NCI-H69 (cell line): ENCODE measurements at regions not wholly inside any gene's neighbourhood (a gene's known extent, or its start where the extent isn't known, plus 50 kb on each side); places are given as distances from the start of the nearest gene placed in this dataset.
"Not testable (repeated sequence)": the region's sequence is repeated elsewhere in the genome, so short reads cannot be mapped to it uniquely, and the experiment has no call there.

Source experiments
- DNase-seq: peaks from one replicate; lab custom pipeline; 2025; lab: John Stamatoyannopoulos, UW

DNA sequence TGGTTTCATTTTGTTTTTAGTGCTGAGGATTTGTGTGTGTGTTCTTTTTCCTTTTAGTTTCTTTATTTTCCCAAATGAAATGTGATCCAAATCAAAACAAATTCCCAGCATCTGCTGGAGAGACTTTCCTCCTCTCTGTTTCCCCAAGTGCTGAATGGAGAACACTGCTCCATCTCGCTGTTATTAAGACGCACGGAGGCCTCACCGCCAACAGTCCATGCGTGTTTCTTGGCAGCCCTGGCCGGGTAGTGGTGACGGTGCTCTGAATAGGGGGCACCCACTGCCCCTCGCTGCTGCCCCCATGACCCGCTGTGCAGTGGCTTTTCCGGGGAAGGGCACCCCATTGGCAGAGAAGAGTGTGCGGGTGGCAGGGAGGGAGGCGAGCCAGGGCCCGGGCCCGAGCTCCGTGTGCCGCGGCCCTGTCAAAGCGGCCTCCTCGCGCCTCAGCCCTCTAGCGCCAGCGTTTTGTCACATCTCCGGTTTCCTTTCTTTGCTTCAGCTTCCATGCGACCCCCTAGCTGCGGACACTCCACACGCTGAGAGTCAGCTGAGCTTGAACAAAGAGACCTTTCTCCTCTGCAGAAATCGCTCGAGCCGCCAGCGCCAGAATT, 473.7 kb upstream of the SALL3 start:
- DNase-seq, result no peak

GRCh38 chr18:78507217-78507616, 472.4 kb upstream of the SALL3 start:
- no peak for DNase-seq

DNA sequence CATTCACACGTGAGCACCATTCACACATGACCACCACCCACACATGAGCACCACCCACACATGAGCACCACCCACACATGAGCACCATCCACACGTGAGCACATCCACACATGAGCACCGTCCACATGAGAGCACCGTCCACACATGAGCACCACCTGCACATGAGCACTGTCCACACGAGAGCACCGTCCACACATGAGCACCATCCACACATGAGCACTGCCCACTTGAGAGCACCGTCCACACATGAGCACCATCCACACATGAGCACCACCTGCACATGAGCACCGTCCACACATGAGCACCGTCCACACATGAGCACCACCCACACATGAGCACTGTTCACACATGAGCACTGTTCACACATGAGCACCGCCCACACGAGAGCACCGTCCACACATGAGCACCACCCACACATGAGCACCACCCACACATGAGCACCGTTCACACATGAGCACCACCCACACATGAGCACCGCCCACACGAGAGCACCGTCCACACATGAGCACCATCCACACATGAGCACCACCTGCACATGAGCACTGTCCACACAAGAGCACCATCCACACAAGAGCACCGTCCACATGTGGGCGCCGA, 471.3 kb upstream of the SALL3 start:
- DNase-seq, result not testable (repeated sequence)

GRCh38 chr18:78510091-78510490, 469.5 kb upstream of the SALL3 start:
- no peak for DNase-seq

- no peak for DNase-seq
Observed at GRCh38 chr18:78510636-78511035, 469.0 kb upstream of the SALL3 start.

DNA sequence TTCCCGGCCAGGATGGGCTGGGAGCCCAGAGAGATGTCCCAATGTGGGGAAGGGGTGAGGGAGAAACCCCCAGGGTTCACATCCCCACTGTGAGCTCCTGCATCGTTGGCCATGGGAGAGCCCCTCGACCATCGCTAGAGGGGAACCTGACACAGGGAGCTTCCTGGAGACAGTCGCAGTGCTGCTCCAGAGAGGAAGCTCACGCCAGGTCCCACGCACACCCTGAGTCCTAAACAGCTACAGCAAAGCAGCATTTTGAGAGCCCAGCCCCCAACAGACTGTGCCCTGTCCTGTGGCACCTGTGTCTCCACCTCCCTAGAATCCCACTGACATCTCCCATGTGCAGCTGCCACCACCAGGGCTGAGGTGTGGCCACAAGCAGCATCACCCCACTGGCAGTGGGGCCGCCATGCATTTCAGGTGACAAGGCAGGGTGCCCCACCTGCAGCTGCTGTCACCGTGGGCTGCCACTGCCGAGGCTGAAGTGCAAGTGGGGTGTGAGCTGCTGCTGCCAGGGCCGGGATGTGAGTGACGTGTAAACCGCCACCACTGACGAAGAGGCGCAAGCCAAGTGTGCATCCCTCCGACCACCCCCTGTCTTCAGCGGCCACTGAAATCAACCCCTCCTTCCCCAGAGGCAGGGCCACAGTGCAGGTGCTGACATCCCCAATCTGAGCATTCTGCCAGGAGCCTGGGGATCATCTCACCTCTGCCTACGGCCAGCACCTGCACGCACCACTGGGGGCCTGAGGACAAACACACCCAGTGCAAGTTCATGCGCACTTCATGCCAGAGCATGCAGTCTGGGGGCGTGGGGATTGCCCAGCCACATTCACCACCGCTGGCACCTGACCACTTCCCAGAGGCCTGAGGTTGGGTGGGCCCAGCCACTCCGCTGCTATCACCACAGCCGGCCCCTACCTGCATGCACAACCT, 467.7 kb upstream of the SALL3 start:
- DNase-seq, result no peak

GRCh38 chr18:78514910-78515670, 464.5 kb upstream of the SALL3 start:
- DNase-seq, result no peak

GRCh38 chr18:78517328-78517727, 462.3 kb upstream of the SALL3 start:
- no peak for DNase-seq

DNA sequence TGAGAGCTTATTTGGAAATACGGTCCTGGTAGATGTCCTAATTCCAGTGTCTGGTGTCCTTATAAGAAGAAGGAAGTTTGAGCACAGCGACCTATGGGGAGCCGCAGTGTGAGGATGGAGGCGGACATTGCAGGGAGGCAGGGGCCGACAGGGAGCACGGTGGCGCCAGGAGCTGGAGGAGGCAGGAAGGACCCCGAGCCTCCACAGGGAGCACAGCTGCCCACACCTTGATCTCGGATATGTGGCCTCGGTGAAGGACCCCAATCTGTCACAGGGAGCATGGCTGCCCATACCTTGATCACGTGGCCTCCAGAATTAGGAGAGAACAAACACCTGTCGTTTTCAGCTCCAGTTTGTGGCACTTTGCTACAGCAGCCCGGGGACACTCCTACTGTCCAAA, 461.6 kb upstream of the SALL3 start:
- DNase-seq, result no peak

- no peak for DNase-seq
Observed at GRCh38 chr18:78518805-78519204, 460.8 kb upstream of the SALL3 start.

DNA sequence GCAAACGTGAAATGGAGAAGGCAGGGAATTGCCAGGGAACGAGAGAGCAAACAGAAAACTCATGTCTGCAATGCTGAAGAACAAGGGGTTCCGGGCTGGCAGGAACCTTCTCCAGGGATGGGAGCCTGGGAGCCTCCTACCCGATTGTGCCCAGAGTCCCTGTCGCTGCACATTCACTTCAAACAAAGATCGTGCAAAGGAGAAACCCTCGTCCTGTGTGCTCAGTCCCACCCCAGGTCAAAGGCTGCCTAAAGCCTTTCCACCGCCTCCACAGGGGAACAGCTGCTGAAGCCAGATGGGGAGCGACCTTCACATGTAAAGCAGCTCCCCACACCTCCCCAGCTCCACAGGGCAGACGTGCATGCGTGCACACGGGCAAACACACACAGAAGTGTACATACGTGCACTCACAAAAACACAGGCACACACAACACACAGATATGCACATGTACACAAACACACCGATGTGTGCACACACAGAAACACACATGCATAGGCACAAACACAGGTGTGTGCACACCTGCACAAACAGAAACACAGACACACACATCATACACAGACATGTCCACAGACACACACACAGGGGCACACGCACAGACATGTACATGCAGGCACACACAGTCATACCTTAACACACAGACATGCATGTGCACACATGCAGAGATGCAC, 460.1 kb upstream of the SALL3 start:
- no peak for DNase-seq

DNA sequence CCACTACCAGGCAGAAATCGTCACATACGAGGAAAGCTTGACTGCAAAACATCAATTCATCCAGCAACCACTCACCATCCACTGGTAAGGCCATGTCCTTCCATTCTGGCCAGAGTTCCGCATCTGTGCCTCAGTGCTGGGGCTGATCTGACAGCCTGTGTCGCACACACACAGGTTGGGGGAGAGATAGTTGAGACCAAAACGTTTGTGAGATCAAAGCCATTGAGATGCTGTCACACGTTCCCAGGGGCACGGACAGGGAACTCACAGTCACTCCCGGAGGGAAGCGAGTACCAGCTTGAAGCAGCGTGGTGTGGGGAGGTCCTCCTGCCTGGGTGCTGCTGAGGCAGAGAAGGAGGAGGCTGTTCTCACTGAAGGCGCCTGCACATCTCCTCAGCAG, 458.5 kb upstream of the SALL3 start:
- DNase-seq, result no peak

DNA sequence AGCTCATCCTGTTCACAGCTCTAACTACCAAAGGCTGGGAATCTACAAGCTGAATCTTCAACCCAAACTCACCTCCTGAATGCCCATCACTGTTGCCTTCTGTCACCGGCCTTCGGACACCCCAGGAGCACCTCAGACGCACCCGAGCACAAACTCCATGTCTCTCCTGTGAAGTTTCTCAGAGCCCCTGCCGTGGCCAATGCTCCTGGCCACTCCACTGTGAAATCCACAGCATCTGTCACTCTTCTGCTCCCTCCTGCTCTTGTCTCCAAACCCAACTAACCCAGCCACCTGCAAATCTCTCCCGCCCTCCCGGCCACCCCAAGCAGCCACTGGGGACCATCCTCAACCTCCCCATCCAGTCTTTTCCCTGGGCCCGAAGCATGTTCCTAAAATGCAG, 457.9 kb upstream of the SALL3 start:
- no peak for DNase-seq

- no peak for DNase-seq
Observed at GRCh38 chr18:78522507-78522906, 457.1 kb upstream of the SALL3 start.

DNA sequence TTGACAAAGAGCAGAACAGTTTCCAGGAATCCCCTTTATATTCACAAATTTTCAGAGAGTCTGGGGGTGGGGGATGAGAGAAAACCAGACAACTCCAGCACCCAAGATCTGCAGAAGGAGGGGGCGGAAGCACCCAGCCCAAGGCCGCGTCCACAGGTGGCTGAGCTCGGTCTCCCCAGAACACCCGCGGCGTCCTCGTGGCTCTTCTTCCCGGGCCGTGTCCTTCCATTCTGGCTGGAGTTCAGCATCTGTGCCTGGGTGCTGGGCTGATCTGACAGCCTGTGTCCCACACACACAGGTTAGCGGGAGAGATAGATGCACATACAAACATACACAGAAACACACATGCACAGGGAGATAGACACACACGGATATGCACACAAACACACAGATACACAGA, 455.8 kb upstream of the SALL3 start:
- no peak for DNase-seq

GRCh38 chr18:78525366-78526111, 454.1 kb upstream of the SALL3 start:
- DNase-seq, result no peak

DNA sequence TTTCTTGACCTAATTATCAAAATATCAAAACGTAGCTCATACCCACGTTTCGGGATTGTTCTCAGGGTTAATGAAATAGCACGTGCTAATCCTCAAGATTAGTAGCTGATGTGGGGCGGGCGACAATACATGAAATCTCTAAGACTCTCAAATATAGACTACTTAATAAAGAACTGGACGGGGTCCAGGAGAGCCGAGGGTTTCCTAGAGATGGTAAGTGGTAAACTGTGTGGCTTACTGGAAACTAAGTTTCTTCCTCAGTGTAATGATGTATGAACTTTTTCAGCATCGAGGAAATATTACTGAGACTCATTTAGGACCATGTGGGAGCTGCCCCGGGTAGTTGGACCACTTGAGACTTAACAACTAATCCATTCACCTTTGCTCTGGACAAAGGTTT, 453.3 kb upstream of the SALL3 start:
- DNase-seq, result no peak

DNA sequence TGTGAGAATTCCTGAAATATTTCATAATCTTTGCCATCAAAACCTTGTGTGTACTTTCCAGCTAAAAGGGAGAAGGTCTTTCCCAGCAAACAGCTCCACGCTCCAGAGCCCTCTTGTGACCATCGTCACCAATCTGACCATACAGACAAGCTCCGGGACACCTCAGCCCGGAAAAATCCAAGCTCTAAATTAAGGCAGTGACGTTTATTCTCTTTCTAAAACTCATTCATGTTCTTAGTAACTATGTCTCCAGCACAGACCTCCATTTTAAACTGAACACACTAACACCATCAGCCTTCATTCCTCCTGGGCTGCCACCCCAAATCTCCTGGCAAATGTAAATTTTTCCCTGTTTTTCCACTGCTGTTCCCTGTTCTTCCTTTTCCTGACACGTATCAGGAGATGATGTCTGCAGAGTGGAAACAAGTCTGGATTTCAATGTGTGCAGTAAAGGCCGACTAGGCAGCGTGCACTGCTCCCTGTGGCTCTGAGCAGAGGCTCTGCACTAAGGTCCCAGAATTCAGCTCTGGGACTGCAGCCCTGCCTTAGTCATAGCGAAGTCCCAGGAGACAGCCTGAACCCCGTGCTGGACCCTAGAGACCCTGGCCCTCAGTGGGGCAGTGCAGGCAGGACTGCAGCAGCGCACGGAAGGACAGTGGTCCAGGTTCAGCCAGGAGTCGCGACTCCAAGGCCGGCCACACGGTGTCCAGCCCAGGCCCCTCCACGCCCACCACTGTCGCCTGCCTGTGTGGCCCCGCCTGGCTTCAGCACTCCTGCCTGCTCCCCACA, 452.5 kb upstream of the SALL3 start:
- DNase-seq, result no peak

- DNase-seq, result peak; percentile 35
Observed at GRCh38 chr18:78527984-78528383, 451.6 kb upstream of the SALL3 start.
